Mammary epithelial cell (primary cell): ENCODE measurements at regions not wholly inside any gene's neighbourhood (a gene's known extent, or its start where the extent isn't known, plus 50 kb on each side); places are given as distances from the start of the nearest gene placed in this dataset.

ENCODE experiments used
- EZH2 ChIP-seq: IDR thresholded peaks from 2 replicates; pipeline ENCODE4 v1.6.1; 2012; ENCODE audit warnings: low read length, inconsistent platforms, borderline replicate concordance
- TF ChIP-seq, protein P1 (sequence below), 2 donors: IDR thresholded peaks in 1 of 2; conservative IDR thresholded peaks in 1 of 2; 2 replicates each; pipeline ENCODE4 v1.5.1; 2011 to 2012; ENCODE audit warnings: inconsistent platforms in 2 of 2, low read length in 2 of 2, mild to moderate bottlenecking in 2 of 2, control low read depth in 1 of 2, low read depth in 1 of 2; ENCODE audit not compliant: insufficient read depth in 1 of 2; ENCODE audit errors: extremely low read depth in 1 of 2

DNA sequence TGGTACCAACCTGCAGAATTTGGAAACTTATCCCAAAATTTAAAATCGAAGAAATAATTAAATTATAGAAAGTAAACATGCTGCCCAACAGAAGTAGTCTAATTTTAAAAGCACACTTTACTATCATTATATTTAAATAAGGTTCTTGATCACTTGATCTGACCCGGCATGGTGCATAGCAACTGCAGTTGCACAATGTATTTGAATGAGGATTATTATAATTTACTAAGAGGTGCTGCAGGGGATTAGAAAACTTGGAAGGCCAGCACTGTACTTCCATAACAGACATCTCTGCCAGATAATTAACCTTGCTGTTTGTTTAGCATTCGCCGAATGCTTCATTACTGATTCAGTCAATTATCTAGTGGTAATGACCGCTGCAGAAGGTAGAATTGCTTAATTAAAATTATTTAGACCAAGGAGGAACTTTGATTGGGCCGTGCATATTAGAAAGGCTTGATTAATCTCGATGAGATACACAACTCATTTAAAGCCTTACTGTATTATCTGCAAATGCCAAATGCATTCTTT lies 971.6 kb downstream of the ZPLD1 start:
- TF ChIP-seq, protein P1, sequence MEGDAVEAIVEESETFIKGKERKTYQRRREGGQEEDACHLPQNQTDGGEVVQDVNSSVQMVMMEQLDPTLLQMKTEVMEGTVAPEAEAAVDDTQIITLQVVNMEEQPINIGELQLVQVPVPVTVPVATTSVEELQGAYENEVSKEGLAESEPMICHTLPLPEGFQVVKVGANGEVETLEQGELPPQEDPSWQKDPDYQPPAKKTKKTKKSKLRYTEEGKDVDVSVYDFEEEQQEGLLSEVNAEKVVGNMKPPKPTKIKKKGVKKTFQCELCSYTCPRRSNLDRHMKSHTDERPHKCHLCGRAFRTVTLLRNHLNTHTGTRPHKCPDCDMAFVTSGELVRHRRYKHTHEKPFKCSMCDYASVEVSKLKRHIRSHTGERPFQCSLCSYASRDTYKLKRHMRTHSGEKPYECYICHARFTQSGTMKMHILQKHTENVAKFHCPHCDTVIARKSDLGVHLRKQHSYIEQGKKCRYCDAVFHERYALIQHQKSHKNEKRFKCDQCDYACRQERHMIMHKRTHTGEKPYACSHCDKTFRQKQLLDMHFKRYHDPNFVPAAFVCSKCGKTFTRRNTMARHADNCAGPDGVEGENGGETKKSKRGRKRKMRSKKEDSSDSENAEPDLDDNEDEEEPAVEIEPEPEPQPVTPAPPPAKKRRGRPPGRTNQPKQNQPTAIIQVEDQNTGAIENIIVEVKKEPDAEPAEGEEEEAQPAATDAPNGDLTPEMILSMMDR (conservative IDR thresholded peaks at IDR 0.05 in 1 of 2, IDR thresholded peaks at IDR 0.05 in 1 of 2; ENCODE audit: extremely low read depth in 1 of 2, insufficient read depth in 1 of 2, low read depth in 1 of 2, low read length in 2 of 2), result no peak
- TF ChIP-seq EZH2, result no peak
